ENCODE measurements at regions not wholly inside any gene's neighbourhood (a gene's known extent, or its start where the extent isn't known, plus 50 kb on each side); places are given as distances from the start of the nearest gene placed in this dataset.
"Not testable (repeated sequence)": the region's sequence is repeated elsewhere in the genome, so short reads cannot be mapped to it uniquely, and the experiment has no call there.

DNA sequence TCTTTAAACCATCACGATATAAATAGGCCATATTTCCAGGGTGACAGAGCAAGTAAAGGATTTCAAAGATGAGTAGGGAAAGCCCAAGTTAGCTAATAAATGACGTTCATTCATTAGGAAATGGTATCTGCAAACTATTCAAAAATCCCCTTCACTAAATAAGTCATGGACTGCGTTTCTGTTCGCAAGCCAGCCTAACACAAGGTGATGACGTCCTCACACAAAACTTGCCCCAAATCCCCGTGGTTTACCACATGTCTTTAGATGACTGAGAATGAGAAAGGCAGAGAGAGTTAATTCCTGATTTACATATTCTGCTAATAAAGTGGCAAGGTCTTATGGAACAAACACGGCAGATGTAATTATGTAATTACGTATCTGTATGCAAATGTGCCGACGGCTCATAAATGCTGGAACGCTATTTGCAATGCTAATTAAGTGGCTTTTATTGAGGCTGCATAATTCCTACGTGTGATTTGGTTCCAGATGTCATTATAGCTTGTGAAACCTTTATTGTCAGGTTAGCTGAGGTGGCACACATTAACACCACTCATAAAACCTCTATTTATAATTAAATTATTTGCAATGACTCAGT is 437.7 kb upstream of the FRG1 start:
- DNase-seq (ENCODE audit: low read depth, low spot score) = no peak

GRCh38 chr4:189504220-189504619 is 436.5 kb upstream of the FRG1 start:
- DNase-seq (ENCODE audit: low read depth, low spot score) = no peak

DNA sequence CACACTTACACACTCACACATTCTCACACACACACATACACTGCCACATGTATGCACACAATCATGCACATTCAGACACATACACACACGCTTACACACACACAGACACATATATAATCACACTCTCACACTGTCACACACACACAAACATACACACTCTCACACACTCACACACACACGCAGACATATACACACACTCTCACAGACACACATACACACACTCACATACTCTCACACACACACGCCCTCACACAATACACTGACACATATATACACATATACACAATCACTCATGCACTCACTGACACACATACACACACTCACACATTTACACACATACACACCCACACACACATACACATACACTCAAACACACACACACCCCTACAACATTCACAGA is 435.3 kb upstream of the FRG1 start:
- no peak for DNase-seq (ENCODE audit: low read depth, low spot score)

GRCh38 chr4:189506080-189506479 is 434.6 kb upstream of the FRG1 start:
- no peak for DNase-seq (ENCODE audit: low read depth, low spot score)

- DNase-seq (ENCODE audit: low read depth, low spot score) = no peak
Observed at GRCh38 chr4:189507060-189507459, 433.6 kb upstream of the FRG1 start.

DNA sequence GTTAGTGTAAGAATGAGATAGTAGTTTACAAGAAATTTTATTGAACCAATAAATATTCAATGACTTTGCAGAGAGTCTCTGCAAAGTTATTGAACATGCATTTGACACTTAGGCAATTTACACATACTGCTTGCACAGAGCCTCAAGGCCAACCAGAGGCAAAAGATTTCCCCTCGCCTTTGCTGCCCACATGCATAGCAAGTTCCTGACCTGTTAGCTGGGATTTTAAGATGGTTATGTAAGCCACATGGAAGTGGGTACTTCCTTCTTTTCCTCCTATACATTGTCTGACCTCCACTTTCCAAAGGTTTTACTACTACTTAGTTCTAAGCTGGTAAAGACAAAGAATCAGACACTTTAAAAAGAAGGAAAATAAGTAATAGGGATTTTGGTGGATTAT is 430.1 kb upstream of the FRG1 start:
- DNase-seq (ENCODE audit: low read depth, low spot score) = no peak

DNA sequence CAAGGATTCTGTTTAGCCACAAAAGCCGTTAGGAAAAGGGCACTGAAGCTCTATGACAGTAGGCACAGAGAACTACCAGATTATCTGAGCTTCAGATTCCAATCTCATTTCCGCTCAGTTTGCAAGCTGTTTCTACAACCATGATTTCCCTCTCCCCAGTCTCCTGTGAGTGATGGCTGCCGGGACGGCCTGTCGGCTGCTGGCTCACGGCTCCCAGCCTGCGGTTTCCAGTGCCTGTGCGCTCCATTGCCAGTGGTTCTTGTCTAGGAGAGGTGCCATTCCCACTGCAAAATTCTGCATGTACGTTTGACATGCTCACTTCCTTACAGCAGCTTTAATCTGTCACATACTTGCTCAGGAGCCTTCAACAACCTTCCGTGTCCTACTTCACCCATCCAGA is 429.1 kb upstream of the FRG1 start:
- no peak for DNase-seq (ENCODE audit: low read depth, low spot score)

DNA sequence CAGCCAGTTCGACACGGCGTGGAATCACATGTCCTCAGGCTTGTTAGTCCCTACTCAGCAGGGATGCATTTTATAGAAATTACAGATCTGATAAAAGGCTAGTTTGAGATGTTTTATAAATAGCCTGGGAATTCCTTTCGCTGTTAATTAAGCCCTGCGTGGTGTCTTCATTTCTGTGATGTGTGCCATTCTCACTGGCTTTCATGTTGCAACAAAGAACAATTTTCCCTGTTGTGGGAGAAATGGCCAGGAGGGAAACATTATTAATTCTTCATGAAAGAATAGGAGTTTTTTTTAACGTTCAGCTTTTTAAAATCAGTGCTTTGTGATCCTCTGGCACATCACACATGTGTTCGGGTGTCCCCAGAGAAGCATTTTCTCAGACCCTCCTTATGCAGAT is 427.3 kb upstream of the FRG1 start:
- DNase-seq (ENCODE audit: low read depth, low spot score) = no peak

DNA sequence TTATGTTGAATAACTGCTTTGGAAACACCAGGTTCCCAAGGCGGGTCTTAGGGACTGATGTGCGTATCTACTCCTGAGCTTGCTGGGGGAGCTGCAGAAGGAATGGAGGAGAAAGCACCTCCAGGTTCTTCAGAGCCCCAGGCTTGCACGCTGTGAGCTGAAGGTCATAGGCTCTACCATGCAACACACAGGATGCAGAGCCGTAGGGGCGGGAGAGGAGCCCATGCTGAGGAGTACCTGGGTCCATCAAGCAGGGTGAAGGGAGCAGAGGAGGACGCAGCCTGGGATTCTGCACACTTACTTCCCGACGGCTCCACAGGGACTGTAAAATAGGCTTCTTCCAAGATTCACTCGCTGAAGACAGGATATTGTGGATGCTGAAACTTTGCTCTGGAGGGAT is 426.5 kb upstream of the FRG1 start:
- no peak for DNase-seq (ENCODE audit: low read depth, low spot score)

DNA sequence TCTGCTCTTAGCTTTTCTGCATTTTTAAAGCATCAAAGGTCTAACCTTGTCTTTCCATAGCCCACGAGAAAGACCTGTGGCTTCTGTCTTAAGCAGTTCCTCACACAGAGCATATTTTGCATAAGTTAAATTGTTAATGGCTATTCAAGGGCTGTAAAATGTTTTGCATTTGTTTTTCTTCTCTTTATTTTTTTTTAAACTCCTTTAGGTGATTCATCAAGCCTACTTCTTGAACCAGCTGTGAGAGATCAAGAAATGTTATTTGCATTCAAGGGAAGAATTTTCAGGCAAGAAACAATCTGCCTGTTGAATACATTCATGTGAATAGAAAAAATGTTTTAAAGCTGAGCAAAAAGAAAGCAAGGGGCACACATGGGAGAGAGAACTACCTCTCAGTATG is 423.8 kb upstream of the FRG1 start:
- no peak for DNase-seq (ENCODE audit: low read depth, low spot score)

DNA sequence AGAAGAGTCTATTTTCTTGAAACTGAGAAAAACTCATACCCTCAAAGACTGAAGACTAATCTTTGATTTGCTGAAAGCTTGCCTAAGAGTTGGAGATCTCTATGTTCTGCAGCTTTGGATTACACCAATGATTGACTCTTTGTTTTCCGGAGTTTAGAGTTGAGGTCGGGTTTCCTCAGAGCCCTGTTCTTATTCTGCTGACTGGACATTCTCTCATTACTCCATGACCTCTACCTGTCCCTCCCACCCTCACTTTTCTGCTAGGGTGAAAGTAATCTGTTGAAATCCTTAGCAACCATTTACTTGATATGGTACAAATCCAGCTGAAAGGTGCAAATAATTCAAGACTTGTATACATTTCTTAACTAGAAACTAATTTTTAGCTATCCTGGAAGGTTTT is 421.5 kb upstream of the FRG1 start:
- no peak for DNase-seq (ENCODE audit: low read depth, low spot score)

DNA sequence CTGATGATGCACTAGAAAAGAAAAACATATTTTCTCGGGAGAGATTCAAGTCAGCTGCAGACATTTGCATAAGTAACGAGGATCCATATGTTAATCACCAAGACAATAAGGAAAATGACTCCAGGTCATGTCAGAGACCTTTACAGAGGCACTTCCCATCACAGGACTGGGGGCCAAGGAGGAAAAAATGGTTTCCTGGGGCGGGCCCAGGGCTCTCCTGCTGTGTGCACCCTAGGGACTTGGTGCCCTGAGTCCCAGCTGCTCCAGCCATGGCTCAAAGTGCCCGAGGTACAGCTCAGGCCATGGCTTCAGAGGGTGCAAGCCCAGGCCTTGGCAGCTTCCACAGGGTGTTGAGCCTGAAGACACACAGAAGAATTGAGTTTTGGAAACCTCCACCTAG is 415.4 kb upstream of the FRG1 start:
- no peak for DNase-seq (ENCODE audit: low read depth, low spot score)

DNA sequence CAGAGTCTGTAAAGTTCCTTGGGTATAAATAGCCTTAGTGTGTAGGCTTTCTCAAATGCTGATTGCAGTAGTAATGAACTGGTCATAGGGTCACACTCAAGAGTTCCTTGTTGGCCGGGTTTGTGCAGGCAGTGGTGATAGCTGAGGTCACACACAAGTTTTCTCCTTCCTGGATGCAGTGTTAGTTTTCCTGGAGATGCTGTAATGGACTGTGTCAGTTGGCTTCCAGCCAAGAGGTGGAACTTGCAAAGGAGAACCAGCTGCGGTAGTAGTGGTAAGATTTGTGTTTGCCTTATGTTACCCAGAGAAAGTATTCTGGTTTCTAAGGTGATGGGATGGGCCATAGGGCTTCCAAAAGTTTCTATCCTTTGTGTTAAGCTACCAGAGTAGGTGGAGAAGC is 409.8 kb upstream of the FRG1 start:
- no peak for DNase-seq (ENCODE audit: low read depth, low spot score)

GRCh38 chr4:189533603-189534002 is 407.1 kb upstream of the FRG1 start:
- no peak for DNase-seq (ENCODE audit: low read depth, low spot score)

DNA sequence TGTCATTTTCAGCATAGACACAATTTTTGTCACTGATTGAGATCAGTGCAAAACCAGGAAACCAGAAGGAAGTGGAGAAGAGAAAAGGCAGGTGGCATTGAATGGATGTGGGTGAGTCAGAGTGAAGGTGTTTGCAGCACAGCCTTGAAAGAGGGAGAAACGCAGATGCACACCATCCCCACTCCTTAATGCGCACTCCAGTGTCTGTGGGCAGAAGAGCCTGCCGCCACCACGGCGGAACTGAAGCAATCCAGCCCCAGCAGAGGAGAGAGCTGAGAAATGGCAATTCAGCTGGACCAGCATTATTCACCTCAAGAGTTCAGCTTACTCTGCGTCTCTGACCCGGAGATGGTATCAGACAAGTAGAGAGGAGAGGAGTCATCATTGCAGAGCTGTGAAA is 393.1 kb upstream of the FRG1 start:
- DNase-seq (ENCODE audit: low read depth, low spot score) = no peak

GRCh38 chr4:189548484-189549125 is 392.1 kb upstream of the FRG1 start:
- DNase-seq (ENCODE audit: low read depth, low spot score) = no peak

GRCh38 chr4:189551931-189552670 is 388.6 kb upstream of the FRG1 start:
- not testable (repeated sequence) for DNase-seq (ENCODE audit: low read depth, low spot score)

DNA sequence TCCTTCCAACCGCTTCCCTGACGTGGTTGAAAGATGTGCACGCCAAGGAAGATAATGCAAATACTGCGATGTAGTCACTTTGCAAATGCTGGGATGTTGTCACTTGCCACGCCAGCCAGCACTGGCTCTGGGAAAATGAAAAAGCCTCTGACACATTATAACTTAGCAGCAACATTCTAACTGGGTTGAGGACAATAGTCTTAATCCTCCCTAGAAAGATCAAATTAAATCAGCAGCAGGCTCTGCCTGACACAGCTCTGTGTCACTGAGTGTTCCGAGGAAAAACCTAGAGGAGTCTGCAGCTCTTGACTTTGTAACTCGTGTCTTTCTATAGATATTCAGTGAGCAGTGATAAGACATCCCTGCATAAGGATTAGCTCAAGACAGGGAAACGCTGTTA is 380.1 kb upstream of the FRG1 start:
- DNase-seq (ENCODE audit: low read depth, low spot score) = not testable (repeated sequence)

DNA sequence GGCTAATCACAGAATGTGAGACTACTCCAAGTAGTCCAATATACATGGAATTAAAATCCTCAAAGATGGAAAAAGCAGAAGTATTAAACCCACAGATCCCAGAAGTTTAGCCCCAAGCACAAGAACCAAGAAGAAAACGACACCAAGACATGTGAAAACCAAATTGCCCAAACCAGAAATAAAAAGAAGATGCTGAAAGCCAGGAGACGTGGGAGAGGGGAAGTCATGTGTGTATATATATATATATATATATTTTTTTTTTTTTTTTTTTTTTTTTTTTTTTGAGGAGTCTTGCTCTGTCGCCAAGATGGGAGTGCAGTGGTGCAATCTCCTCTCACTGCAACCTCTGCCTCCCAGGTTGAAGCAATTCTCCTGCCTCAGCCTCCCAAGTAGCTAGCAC is 376.9 kb upstream of the FRG1 start:
- not testable (repeated sequence) for DNase-seq (ENCODE audit: low read depth, low spot score)

DNA sequence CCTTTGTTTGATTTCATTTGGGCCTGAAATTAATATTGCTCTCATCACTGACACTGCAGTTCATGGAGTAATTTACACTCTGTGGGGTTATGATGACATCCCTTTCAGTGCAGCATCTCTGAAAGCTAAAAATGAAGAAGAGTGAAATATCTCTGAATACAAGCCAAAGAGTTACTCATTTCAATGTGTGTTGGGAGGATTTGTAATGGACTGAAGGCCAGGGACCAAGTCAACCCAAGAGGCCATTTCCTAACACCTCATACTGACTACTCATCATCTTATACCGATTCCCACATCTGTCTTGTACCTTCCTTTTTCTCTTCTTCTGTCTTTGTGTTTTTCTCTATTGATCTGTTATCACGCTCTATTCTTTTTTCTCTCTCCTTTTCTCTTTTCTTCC is 374.4 kb upstream of the FRG1 start:
- not testable (repeated sequence) for DNase-seq (ENCODE audit: low read depth, low spot score)

DNA sequence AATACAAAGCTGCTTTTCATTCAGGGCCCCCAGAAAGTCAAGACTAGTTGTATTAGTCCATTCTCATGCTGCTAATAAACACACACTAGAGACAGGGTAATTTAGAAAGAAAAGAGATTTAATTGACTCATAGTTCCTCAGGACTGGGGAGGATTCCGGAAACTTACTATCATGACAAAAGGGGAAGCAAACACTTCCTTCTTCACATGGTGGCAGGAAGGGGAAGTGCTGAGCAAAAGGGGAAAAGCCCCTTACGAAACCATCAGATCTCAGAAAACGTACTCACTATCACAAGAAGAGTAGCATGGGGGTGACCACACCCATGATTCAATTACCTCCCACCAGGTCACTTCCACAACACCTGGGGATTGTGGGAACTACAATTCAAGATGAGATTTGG is 373.8 kb upstream of the FRG1 start:
- not testable (repeated sequence) for DNase-seq (ENCODE audit: low read depth, low spot score)

- not testable (repeated sequence) for DNase-seq (ENCODE audit: low read depth, low spot score)
Observed at GRCh38 chr4:189579645-189580044, 361.0 kb upstream of the FRG1 start.
